COLO668 (cell line): ENCODE measurements at regions not wholly inside any gene's neighbourhood (a gene's known extent, or its start where the extent isn't known, plus 50 kb on each side); places are given as distances from the start of the nearest gene placed in this dataset.

ENCODE experiments used
- DNase-seq: peaks from one replicate; lab custom pipeline; 2025; ENCODE audit not compliant: unreplicated experiment; lab: John Stamatoyannopoulos, UW

GRCh38 chr11:80569832-80570231 lies 1129.0 kb upstream of the TENM4 start:
- DNase-seq = no peak

- DNase-seq = no peak
These were observed 1124.4 kb upstream of the TENM4 start for GRCh38 chr11:80565231-80565630.

GRCh38 chr11:80562523-80563125 lies 1121.8 kb upstream of the TENM4 start:
- no peak for DNase-seq

GRCh38 chr11:80559942-80560341 lies 1119.1 kb upstream of the TENM4 start:
- DNase-seq = no peak

- no peak for DNase-seq
These were observed 1112.7 kb upstream of the TENM4 start for GRCh38 chr11:80553565-80553964.

- no peak for DNase-seq
These were observed 1101.9 kb upstream of the TENM4 start for GRCh38 chr11:80542704-80543103.

- no peak for DNase-seq
These were observed 1097.2 kb upstream of the TENM4 start for GRCh38 chr11:80538040-80538439.

GRCh38 chr11:80533463-80533862 lies 1092.6 kb upstream of the TENM4 start:
- no peak for DNase-seq

GRCh38 chr11:80532633-80533232 lies 1091.9 kb upstream of the TENM4 start:
- DNase-seq = no peak

- no peak for DNase-seq
These were observed 1088.9 kb upstream of the TENM4 start for GRCh38 chr11:80529726-80530125.

- DNase-seq = no peak
These were observed 1085.0 kb upstream of the TENM4 start for GRCh38 chr11:80525663-80526405.

- no peak for DNase-seq
These were observed 1083.5 kb upstream of the TENM4 start for GRCh38 chr11:80524349-80524748.

- DNase-seq = no peak
These were observed 1082.2 kb upstream of the TENM4 start for GRCh38 chr11:80523057-80523456.

- no peak for DNase-seq
These were observed 1080.8 kb upstream of the TENM4 start for GRCh38 chr11:80521592-80521991.

GRCh38 chr11:80520507-80520887 lies 1079.7 kb upstream of the TENM4 start:
- no peak for DNase-seq

GRCh38 chr11:80519596-80520506 lies 1079.0 kb upstream of the TENM4 start:
- no peak for DNase-seq

- no peak for DNase-seq
These were observed 1076.9 kb upstream of the TENM4 start for GRCh38 chr11:80517701-80518100.

GRCh38 chr11:80515097-80515496 lies 1074.3 kb upstream of the TENM4 start:
- no peak for DNase-seq

- DNase-seq = no peak
These were observed 1071.7 kb upstream of the TENM4 start for GRCh38 chr11:80512491-80512890.

- no peak for DNase-seq
These were observed 1064.9 kb upstream of the TENM4 start for GRCh38 chr11:80505771-80506170.

- no peak for DNase-seq
These were observed 1063.2 kb upstream of the TENM4 start for GRCh38 chr11:80503990-80504389.
